SH-SY5Y (cell line): ENCODE measurements at regions not wholly inside any gene's neighbourhood (a gene's known extent, or its start where the extent isn't known, plus 50 kb on each side); places are given as distances from the start of the nearest gene placed in this dataset.

ENCODE experiments used
- GATA2 ChIP-seq: IDR thresholded peaks from 2 replicates; pipeline ENCODE4 v1.6.1; 2011; ENCODE audit warnings: mild to moderate bottlenecking, low read depth, low read length
- GATA3 ChIP-seq: IDR thresholded peaks from 2 replicates; pipeline ENCODE4 v1.6.1; 2011; ENCODE audit warnings: low read depth, mild to moderate bottlenecking, low read length, moderate library complexity

DNA sequence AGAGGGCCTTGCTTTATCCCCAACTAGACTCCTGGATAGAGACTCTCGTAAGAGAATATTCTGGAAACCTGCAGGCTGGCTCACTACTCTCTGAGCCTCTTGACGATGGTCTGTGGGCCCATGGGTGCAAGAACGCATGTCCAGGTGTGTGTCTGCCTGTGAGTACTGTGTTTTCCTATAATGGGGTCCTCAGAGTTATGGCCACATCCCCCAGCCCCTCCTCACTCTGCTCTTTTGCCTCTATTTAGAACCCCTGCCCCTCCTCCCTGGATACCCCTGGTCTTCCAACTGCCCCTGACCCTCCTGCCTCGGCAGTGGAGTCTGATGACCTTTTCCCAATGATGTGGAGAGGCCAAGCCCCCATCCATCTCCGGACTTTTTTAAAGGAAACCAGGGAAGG is 148.1 kb downstream of the ZFP36L2 start:
- TF ChIP-seq GATA3 (no peak), GATA2 (no peak)
